IPS-NIHi11 (cell line): ENCODE measurements at regions not wholly inside any gene's neighbourhood (a gene's known extent, or its start where the extent isn't known, plus 50 kb on each side); places are given as distances from the start of the nearest gene placed in this dataset.
A peak's percentile ranks its signal among the peaks of the same experiment; 100 is the strongest.
"Not testable (repeated sequence)": the region's sequence is repeated elsewhere in the genome, so short reads cannot be mapped to it uniquely, and the experiment has no call there.

Experiments used
- DNase-seq: peaks from one replicate; pipeline ENCODE4 v3.0.0; 2012; ENCODE audit warnings: mixed read lengths, low spot score

GRCh38 chr6:101113468-101114260 lies 232.5 kb upstream of the ASCC3 start:
- no peak for DNase-seq

GRCh38 chr6:101114703-101115102 lies 233.6 kb upstream of the ASCC3 start:
- peak; percentile 51 for DNase-seq

GRCh38 chr6:101116337-101116736 lies 235.2 kb upstream of the ASCC3 start:
- no peak for DNase-seq

- DNase-seq, result peak; percentile 34
Observed at GRCh38 chr6:101117393-101118135, 236.4 kb upstream of the ASCC3 start.

GRCh38 chr6:101118136-101118396 lies 236.9 kb upstream of the ASCC3 start:
- no peak for DNase-seq

GRCh38 chr6:101120747-101121146 lies 239.6 kb upstream of the ASCC3 start:
- DNase-seq, result no peak

GRCh38 chr6:101125380-101125971 lies 244.3 kb upstream of the ASCC3 start:
- no peak for DNase-seq

- DNase-seq, result no peak
Observed at GRCh38 chr6:101126501-101126900, 245.4 kb upstream of the ASCC3 start.

GRCh38 chr6:101129851-101130250 lies 248.7 kb upstream of the ASCC3 start:
- DNase-seq, result no peak

- no peak for DNase-seq
Observed at GRCh38 chr6:101146389-101146788, 247.1 kb upstream of the GRIK2 start.

- peak; percentile 25 for DNase-seq
Observed at GRCh38 chr6:101150226-101150625, 243.3 kb upstream of the GRIK2 start.

- DNase-seq, result not testable (repeated sequence)
Observed at GRCh38 chr6:101157638-101158037, 235.9 kb upstream of the GRIK2 start.

- no peak for DNase-seq
Observed at GRCh38 chr6:101163611-101164010, 229.9 kb upstream of the GRIK2 start.

- no peak for DNase-seq
Observed at GRCh38 chr6:101167638-101168037, 225.9 kb upstream of the GRIK2 start.

- not testable (repeated sequence) for DNase-seq
Observed at GRCh38 chr6:101171049-101171448, 222.5 kb upstream of the GRIK2 start.

- no peak for DNase-seq
Observed at GRCh38 chr6:101178748-101179147, 214.8 kb upstream of the GRIK2 start.

- no peak for DNase-seq
Observed at GRCh38 chr6:101181006-101181405, 212.5 kb upstream of the GRIK2 start.

- DNase-seq, result not testable (repeated sequence)
Observed at GRCh38 chr6:101188285-101188798, 205.2 kb upstream of the GRIK2 start.

- DNase-seq, result no peak
Observed at GRCh38 chr6:101195588-101195987, 197.9 kb upstream of the GRIK2 start.

- no peak for DNase-seq
Observed at GRCh38 chr6:101199441-101199840, 194.1 kb upstream of the GRIK2 start.

GRCh38 chr6:101202867-101203374 lies 190.6 kb upstream of the GRIK2 start:
- DNase-seq, result no peak

GRCh38 chr6:101203664-101204063 lies 189.8 kb upstream of the GRIK2 start:
- no peak for DNase-seq

- no peak for DNase-seq
Observed at GRCh38 chr6:101208152-101208551, 185.4 kb upstream of the GRIK2 start.
